ENCODE measurements at regions not wholly inside any gene's neighbourhood (a gene's known extent, or its start where the extent isn't known, plus 50 kb on each side); places are given as distances from the start of the nearest gene placed in this dataset.

DNA sequence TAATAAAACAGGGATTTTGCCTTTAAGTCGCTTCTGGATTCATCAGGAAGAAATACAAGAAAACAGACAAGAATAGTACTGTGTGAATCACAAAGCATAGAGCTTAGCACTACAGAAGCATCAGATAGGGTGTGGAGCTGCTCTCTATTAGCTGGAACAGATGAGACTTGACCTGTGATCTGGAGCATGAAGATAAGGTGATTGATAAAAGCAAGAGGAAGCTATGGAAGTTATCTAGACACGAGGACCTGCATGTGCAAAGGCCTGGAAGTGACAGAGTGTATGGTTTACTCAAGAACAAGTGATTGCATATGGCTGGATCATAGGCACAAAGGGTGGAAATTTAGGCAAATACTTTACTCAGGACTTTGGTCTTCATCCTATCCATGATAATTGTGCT lies 112.9 kb upstream of the MLIP start:
- Histone ChIP-seq H3K27me3 (ENCODE audit: insufficient read depth, low read depth, severe bottlenecking) (peaks cover 58% of the 10 kb centered on the region), H3K27ac (no peak overlapping the region), H3K9me3 (ENCODE audit: severe bottlenecking) (no peaks in the 10 kb centered on the region), H3K36me3 (no peaks in the 10 kb centered on the region), H3K4me3 (ENCODE audit: low read depth, low read length) (no peak overlapping the region)
- no peak for DNase-seq
- TF ChIP-seq, protein P1, sequence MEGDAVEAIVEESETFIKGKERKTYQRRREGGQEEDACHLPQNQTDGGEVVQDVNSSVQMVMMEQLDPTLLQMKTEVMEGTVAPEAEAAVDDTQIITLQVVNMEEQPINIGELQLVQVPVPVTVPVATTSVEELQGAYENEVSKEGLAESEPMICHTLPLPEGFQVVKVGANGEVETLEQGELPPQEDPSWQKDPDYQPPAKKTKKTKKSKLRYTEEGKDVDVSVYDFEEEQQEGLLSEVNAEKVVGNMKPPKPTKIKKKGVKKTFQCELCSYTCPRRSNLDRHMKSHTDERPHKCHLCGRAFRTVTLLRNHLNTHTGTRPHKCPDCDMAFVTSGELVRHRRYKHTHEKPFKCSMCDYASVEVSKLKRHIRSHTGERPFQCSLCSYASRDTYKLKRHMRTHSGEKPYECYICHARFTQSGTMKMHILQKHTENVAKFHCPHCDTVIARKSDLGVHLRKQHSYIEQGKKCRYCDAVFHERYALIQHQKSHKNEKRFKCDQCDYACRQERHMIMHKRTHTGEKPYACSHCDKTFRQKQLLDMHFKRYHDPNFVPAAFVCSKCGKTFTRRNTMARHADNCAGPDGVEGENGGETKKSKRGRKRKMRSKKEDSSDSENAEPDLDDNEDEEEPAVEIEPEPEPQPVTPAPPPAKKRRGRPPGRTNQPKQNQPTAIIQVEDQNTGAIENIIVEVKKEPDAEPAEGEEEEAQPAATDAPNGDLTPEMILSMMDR (IDR thresholded peaks at IDR 0.05; ENCODE audit: low read depth, low read length) = no peak

DNA sequence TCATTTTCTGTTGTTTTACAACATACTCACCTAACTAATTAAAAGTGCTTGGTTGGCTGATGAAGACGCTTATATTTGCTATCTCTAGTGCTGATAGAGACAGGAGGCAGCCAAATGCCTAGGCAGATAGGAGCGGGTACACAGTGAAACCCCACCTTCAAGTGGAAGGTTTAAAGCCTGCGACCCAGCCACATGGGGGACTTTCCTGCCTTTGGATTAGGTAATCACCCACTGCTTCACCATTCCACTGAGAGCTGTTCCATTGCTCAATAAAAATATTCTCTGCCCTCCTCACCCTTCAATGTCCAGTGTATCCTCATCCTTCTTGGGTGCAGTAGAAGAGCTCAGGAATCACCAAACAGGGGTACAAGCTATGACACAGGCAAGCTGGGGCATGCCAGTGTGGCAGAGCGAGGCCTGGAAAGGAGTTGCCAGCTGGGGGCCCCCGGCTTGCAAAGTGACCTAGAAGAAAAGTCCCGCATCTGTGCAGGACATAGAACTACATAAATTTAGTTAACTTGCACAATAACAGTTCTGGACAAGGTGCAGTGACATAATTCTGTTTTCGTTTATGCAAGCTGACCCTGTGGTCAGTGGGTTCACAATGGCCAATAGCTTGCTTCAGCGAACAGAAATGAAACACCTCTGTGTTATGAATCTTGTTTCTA lies 112.0 kb upstream of the MLIP start:
- DNase-seq = no peak
- Histone ChIP-seq H3K27ac (no peak overlapping the region), H3K4me3 (ENCODE audit: low read depth, low read length) (no peak overlapping the region), H3K36me3 (no peaks in the 10 kb centered on the region), H3K27me3 (ENCODE audit: insufficient read depth, low read depth, severe bottlenecking) (peaks cover 66% of the 10 kb centered on the region), H3K9me3 (ENCODE audit: severe bottlenecking) (no peaks in the 10 kb centered on the region)
- TF ChIP-seq, protein P1 (IDR thresholded peaks at IDR 0.05; ENCODE audit: low read depth, low read length) = no peak

DNA sequence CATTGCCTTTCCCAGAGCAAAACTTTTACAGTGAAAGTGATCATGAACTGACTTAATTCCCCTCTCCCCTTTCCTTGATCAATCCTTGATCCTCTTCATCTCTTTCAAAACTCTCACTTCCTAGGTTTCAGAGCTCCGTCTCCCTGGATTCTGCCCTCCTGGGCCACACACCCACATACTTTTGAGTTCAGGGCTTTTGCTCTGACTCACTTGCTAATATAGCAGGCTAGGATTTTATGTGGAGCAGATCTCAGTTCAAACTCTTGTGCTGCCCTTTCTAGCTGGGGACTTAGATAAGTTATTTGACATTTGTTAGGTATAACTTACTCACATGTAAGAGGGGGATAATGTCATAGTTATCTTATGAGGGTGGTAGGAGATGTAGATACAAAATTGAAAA lies 109.1 kb upstream of the MLIP start:
- TF ChIP-seq, protein P1 (IDR thresholded peaks at IDR 0.05; ENCODE audit: low read depth, low read length) = no peak
- Histone ChIP-seq H3K27ac (no peak overlapping the region), H3K36me3 (no peaks in the 10 kb centered on the region), H3K27me3 (ENCODE audit: insufficient read depth, low read depth, severe bottlenecking) (peaks cover 79% of the 10 kb centered on the region), H3K9me3 (ENCODE audit: severe bottlenecking) (no peaks in the 10 kb centered on the region), H3K4me3 (ENCODE audit: low read depth, low read length) (no peak overlapping the region)
- DNase-seq = no peak

DNA sequence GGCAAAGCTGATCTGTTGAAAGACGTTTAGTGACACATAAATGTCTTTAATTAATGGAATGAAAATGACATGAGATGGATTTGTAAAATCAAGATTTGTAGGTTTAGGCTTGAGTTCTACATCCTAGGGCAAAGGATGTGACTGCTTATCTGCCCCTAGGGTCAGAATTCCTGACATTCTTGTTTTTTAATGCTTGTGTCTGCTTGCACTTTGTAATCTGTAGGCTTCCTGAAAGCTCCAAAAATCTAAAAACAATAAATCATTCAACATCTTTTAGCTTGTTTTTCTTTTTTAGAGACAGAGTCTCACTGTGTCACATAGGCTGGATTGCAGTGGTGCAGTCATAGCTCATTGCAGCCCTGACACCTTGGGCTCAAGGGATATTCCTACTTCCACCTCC lies 107.9 kb upstream of the MLIP start:
- Histone ChIP-seq H3K27me3 (ENCODE audit: insufficient read depth, low read depth, severe bottlenecking) (peaks cover 79% of the 10 kb centered on the region), H3K27ac (no peak overlapping the region), H3K9me3 (ENCODE audit: severe bottlenecking) (no peaks in the 10 kb centered on the region), H3K4me3 (ENCODE audit: low read depth, low read length) (no peak overlapping the region), H3K36me3 (no peaks in the 10 kb centered on the region)
- TF ChIP-seq, protein P1 (IDR thresholded peaks at IDR 0.05; ENCODE audit: low read depth, low read length) = no peak
- no peak for DNase-seq

DNA sequence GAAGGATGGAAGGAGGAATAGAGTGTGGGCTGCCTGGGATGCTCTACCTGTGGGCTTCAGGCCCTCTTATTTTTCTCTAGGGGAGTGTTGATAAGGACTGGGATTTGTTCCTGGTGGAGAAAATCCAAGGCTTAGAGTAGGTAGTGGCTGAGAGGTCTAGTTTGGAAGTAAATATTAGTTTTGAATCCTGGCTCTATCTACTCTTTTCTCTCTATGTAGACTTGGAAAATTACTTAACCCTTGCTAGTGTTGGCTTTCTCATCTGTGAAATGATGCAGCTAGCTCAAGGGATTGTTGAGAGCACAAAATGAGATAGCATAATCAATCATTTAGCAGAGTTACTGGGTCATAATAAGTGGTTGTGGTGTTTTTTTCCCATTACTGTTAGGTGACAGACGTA lies 102.7 kb upstream of the MLIP start:
- TF ChIP-seq, protein P1 (IDR thresholded peaks at IDR 0.05; ENCODE audit: low read depth, low read length) = no peak
- peaks cover 66% of the 10 kb centered on the region for H3K27me3 ChIP-seq (ENCODE audit: insufficient read depth, low read depth, severe bottlenecking)
- no peak overlapping the region for H3K4me3 ChIP-seq (ENCODE audit: low read depth, low read length)
- peaks cover 3% of the 10 kb centered on the region for H3K9me3 ChIP-seq (ENCODE audit: severe bottlenecking)
- H3K36me3 ChIP-seq = no peaks in the 10 kb centered on the region
- H3K27ac ChIP-seq = no peak overlapping the region
- no peak for DNase-seq

DNA sequence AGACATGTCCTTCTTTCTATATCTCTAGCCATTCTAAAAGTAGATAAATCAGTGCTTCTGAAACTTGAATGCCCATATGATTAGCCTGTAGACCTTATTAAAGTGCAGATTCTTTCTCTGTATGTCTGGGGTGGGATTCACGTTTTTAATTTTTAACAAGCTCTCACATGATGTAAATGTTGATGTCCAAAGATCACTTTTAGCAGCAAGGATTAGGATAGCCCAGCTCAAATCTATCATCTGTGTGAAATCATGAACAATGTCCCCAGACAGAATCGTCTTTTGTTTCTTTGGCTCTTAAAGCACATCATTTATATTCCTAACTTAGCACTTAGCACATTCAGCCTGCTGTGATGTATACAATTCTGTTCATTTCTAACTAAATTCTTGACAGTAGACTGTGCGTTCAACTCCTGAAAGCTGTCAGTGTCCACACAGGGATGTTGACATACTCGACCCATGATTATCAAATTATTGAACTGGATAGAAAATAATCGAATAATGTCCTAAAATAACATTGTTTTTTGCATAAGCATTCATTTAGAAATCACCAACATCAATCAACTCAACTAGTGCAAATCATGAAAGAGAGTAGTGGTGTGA lies 102.1 kb upstream of the MLIP start:
- H3K27ac ChIP-seq = no peak overlapping the region
- TF ChIP-seq, protein P1 (IDR thresholded peaks at IDR 0.05; ENCODE audit: low read depth, low read length) = no peak

More for the DNA sequence above, 102.1 kb upstream of the MLIP start:
- DNase-seq = no peak
- H3K4me3 ChIP-seq (ENCODE audit: low read depth, low read length) = no peak overlapping the region
- no peaks in the 10 kb centered on the region for H3K36me3 ChIP-seq
- peaks cover 61% of the 10 kb centered on the region for H3K27me3 ChIP-seq (ENCODE audit: insufficient read depth, low read depth, severe bottlenecking)
- peaks cover 5% of the 10 kb centered on the region for H3K9me3 ChIP-seq (ENCODE audit: severe bottlenecking)
